GM12801 (cell line): ENCODE measurements at regions not wholly inside any gene's neighbourhood (a gene's known extent, or its start where the extent isn't known, plus 50 kb on each side); places are given as distances from the start of the nearest gene placed in this dataset.

ENCODE experiments used
- CTCF ChIP-seq: IDR thresholded peaks from one replicate; pipeline ENCODE4 v1.5.1; 2011; ENCODE audit warnings: control low read depth; ENCODE audit not compliant: insufficient read length; ENCODE audit errors: extremely low read depth

- no peak for TF ChIP-seq CTCF
Observed at GRCh38 chr13:105165449-105166125, 1369.9 kb downstream of the EFNB2 start.

- no peak for TF ChIP-seq CTCF
Observed at GRCh38 chr13:105159841-105160240, 1375.6 kb downstream of the EFNB2 start.

- TF ChIP-seq CTCF: no peak
Observed at GRCh38 chr13:105153611-105154010, 1381.9 kb downstream of the EFNB2 start.

GRCh38 chr13:105151639-105152038, 1383.8 kb downstream of the EFNB2 start:
- TF ChIP-seq CTCF: no peak

- TF ChIP-seq CTCF: no peak
Observed at GRCh38 chr13:105147461-105147860, 1388.0 kb downstream of the EFNB2 start.

- no peak for TF ChIP-seq CTCF
Observed at GRCh38 chr13:105144936-105145335, 1390.5 kb downstream of the EFNB2 start.

GRCh38 chr13:105144020-105144419, 1391.4 kb downstream of the EFNB2 start:
- TF ChIP-seq CTCF: no peak
